ENCODE measurements at regions not wholly inside any gene's neighbourhood (a gene's known extent, or its start where the extent isn't known, plus 50 kb on each side); places are given as distances from the start of the nearest gene placed in this dataset.

GRCh38 chr12:59839514-59839913, 243.7 kb downstream of the SLC16A7 start:
- no peak for DNase-seq (ENCODE audit: low spot score)

GRCh38 chr12:59843260-59843843, 247.5 kb downstream of the SLC16A7 start:
- DNase-seq (ENCODE audit: low spot score), result no peak

- DNase-seq (ENCODE audit: low spot score), result no peak
Observed at GRCh38 chr12:59844750-59845149, 248.9 kb downstream of the SLC16A7 start.

GRCh38 chr12:59845293-59845692, 249.5 kb downstream of the SLC16A7 start:
- DNase-seq (ENCODE audit: low spot score), result no peak

- no peak for DNase-seq (ENCODE audit: low spot score)
Observed at GRCh38 chr12:59847127-59847526, 251.3 kb downstream of the SLC16A7 start.

GRCh38 chr12:59850268-59850667, 254.4 kb downstream of the SLC16A7 start:
- DNase-seq (ENCODE audit: low spot score), result no peak

- DNase-seq (ENCODE audit: low spot score), result no peak
Observed at GRCh38 chr12:59858508-59859170, 262.8 kb downstream of the SLC16A7 start.

- DNase-seq (ENCODE audit: low spot score), result no peak
Observed at GRCh38 chr12:59859171-59859510, 263.3 kb downstream of the SLC16A7 start.

- no peak for DNase-seq (ENCODE audit: low spot score)
Observed at GRCh38 chr12:59861635-59862034, 265.8 kb downstream of the SLC16A7 start.

- no peak for DNase-seq (ENCODE audit: low spot score)
Observed at GRCh38 chr12:59867055-59867454, 271.2 kb downstream of the SLC16A7 start.

- no peak for DNase-seq (ENCODE audit: low spot score)
Observed at GRCh38 chr12:59867689-59868088, 271.9 kb downstream of the SLC16A7 start.

GRCh38 chr12:59871779-59872178, 275.9 kb downstream of the SLC16A7 start:
- no peak for DNase-seq (ENCODE audit: low spot score)

GRCh38 chr12:59873136-59873535, 277.3 kb downstream of the SLC16A7 start:
- no peak for DNase-seq (ENCODE audit: low spot score)

- no peak for DNase-seq (ENCODE audit: low spot score)
Observed at GRCh38 chr12:59874781-59875180, 279.0 kb downstream of the SLC16A7 start.

- DNase-seq (ENCODE audit: low spot score), result no peak
Observed at GRCh38 chr12:59886131-59886733, 290.4 kb downstream of the SLC16A7 start.

GRCh38 chr12:59887178-59887577, 291.3 kb downstream of the SLC16A7 start:
- no peak for DNase-seq (ENCODE audit: low spot score)

- DNase-seq (ENCODE audit: low spot score), result no peak
Observed at GRCh38 chr12:59890896-59891579, 295.2 kb downstream of the SLC16A7 start.

GRCh38 chr12:59895166-59895775, 299.4 kb downstream of the SLC16A7 start:
- no peak for DNase-seq (ENCODE audit: low spot score)

- DNase-seq (ENCODE audit: low spot score), result no peak
Observed at GRCh38 chr12:59904874-59905521, 309.2 kb downstream of the SLC16A7 start.

GRCh38 chr12:59911516-59911915, 315.7 kb downstream of the SLC16A7 start:
- DNase-seq (ENCODE audit: low spot score), result no peak

- no peak for DNase-seq (ENCODE audit: low spot score)
Observed at GRCh38 chr12:59916988-59917387, 321.2 kb downstream of the SLC16A7 start.

- DNase-seq (ENCODE audit: low spot score), result no peak
Observed at GRCh38 chr12:59927032-59927431, 331.2 kb downstream of the SLC16A7 start.

Measured in putamen (tissue), 1 donor.